ENCODE measurements at regions not wholly inside any gene's neighbourhood (a gene's known extent, or its start where the extent isn't known, plus 50 kb on each side); places are given as distances from the start of the nearest gene placed in this dataset.
"Not testable (repeated sequence)": the region's sequence is repeated elsewhere in the genome, so short reads cannot be mapped to it uniquely, and the experiment has no call there.

DNA sequence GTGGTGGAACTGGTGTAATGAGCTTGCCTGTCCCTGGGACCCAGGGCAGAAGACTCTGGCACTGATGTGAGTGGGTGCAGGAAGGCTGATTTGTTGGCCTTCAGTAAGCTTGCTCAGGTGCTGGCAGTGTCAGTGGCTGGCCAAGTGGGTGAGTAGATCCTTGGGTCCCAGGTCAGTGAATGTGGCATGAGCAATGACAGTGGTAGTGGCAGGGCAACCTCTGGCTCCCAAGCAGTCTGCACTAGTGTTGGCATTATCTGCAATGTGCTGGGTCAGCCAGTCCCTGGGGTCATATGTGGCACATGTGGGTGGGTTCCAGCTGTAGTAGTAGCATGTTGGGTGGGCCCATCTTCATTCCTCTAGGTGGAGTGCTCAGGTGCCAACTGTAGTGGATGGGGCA lies 640.9 kb upstream of the GRM3 start:
- no peak for DNase-seq

- DNase-seq, result no peak
Observed at GRCh38 chr7:85997515-85997914, 646.2 kb upstream of the GRM3 start.

DNA sequence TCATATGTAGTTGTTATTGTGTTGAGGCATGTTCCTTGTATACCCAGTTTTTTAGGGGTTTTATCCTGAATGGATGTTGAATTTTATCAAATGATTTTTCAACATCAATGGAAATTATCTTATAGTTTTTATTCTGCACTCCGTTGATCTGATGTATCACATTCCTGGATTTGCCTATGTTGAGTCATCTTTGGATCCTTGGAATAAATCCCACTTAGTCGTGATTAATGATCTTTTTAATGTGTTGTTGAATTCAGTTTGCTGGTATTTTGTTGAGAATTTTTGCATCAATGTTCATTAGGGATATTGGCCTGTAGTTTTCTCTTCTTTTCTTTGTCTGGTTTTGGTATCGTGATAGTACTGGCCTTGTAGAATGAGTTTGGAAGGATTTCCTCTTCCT lies 648.6 kb upstream of the GRM3 start:
- DNase-seq, result no peak

- no peak for DNase-seq
Observed at GRCh38 chr7:85980740-85981139, 663.0 kb upstream of the GRM3 start.

GRCh38 chr7:85974176-85974575 lies 669.5 kb upstream of the GRM3 start:
- DNase-seq, result no peak

DNA sequence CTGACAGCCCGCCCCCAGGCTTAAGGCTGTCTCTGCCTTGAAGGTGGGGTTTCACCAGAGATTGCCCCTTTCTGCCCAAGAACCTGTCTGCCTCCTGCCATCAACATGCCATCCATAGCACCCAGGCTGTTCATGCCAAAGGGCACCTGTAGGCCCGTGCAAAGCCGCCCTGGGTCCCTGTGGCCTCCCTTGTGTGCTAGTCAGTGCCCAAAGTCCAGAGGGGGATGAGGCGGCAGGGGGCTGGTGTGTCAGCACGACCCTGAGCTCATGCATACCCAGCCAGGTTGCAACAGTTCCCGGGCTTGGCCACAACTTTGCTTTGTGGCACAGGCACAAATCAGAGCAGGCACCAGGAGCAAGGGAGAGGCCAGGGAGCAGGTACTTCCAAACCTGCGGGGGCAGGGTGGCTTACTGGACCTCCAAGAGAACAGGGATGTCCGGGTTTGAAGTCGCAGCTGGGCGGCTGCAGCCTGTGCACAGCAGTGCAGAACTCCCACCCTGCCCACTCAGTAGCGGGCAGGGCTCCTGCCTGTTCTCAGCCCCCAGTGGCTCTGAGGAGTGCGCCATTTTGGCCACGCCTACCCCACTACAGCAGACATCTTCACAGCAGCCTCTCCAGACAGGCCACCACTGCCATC lies 671.1 kb upstream of the GRM3 start:
- no peak for DNase-seq

- DNase-seq, result no peak
Observed at GRCh38 chr7:85954961-85955360, 688.7 kb upstream of the GRM3 start.

GRCh38 chr7:85950871-85951270 lies 692.8 kb upstream of the GRM3 start:
- DNase-seq, result no peak

DNA sequence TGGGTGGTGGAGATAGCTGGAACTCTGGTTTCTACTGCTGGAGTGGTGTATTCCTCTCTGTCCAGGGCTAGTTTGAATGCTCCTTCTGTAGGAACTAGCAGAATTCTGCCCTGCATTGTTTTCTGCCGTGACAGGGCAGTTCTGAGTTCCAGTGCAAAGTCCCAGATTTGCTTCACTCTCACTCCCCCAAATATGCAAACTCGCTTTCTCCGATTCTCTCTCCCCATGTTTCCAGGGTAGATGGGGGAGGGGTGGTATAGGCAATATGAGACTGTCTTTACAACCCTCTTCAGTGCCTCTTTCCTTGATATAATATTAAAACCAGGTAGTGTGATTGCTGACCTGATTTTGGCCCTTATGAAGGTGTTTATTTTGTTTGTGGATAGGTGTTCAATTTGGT lies 693.3 kb upstream of the GRM3 start:
- no peak for DNase-seq

DNA sequence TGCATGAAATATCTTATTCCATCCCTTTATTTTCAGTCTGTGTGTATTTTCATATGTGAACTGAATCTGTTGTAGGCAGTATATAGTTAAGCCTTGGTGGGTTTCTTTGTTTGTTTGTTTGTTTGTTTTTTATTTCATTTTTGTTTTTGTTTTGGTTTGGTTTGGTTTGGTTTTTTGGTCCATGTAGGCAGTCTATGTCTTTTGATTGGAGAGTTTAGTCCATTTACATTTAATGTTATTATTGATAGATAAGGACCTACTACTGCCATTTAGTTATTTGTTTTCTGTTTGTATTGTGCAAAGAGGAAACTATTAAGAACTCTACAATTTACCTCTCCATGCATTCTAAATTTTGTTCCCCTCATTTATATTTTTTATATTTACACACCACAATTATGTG lies 695.9 kb upstream of the GRM3 start:
- DNase-seq, result no peak

DNA sequence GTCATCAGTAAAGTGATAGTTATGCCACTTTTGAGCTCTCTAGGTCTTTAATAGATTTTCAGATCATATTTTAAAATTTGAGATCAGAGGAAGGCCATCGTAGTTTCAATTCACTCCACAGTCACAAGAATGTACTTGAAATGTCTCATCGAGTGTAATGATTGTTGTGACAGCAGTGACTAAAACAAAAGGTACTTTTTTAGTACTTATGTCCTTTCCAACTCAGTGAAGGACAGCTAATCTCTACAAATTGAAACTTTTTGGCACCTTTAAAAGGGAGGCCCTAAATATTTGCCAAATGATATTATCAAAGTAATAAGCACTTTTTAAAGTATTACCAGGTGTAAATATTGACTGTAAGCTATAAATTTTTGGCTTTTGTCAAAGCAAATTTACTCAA lies 702.9 kb upstream of the GRM3 start:
- DNase-seq, result no peak

- DNase-seq, result no peak
Observed at GRCh38 chr7:85931919-85932318, 711.8 kb upstream of the GRM3 start.

GRCh38 chr7:85928500-85928899 lies 715.2 kb upstream of the GRM3 start:
- no peak for DNase-seq

DNA sequence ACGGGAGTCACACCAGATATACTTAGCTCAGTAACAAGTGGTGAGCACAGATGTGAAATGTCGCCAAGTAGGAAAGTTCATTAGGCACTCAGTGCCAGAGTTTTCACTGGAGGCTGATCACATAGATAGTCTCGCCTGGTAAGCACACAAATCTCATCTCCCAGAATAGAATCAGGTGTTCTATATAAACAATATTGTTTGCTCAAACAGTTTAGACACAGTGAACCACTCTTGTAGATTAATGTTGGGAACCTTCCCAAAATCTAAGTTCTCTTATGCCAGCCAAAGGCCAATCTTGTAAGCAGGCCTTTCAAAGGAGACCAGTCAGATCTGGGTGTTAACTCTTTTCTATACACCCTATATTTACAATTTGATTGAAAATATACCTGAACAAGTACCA lies 716.5 kb upstream of the GRM3 start:
- no peak for DNase-seq

GRCh38 chr7:85924062-85924461 lies 719.6 kb upstream of the GRM3 start:
- DNase-seq, result no peak

- DNase-seq, result no peak
Observed at GRCh38 chr7:85916016-85916415, 727.7 kb upstream of the GRM3 start.

DNA sequence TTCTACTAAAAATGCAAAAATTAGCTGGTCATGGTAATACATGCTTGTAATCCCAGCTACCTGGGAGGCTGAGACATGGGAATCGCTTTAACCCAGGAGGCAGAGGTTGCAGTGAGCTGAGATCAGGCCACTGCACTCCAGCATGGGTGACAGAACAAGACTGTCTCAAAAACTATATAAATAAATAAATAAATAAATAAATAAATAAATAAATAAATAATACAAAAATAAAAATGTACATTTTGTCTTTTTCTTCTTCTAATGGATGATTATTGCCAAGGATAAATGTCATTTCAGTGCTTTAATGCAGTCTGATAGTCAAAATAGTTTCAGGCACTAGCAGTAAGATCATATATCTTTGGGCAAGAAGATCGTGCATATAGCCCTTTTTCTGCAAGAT lies 727.6 kb upstream of the SEMA3D start:
- DNase-seq, result no peak

- no peak for DNase-seq
Observed at GRCh38 chr7:85908051-85908450, 721.2 kb upstream of the SEMA3D start.

- DNase-seq, result no peak
Observed at GRCh38 chr7:85897967-85898366, 711.1 kb upstream of the SEMA3D start.

- DNase-seq, result no peak
Observed at GRCh38 chr7:85896531-85896930, 709.7 kb upstream of the SEMA3D start.

- no peak for DNase-seq
Observed at GRCh38 chr7:85895835-85896234, 709.0 kb upstream of the SEMA3D start.

GRCh38 chr7:85891900-85892299 lies 705.0 kb upstream of the SEMA3D start:
- DNase-seq, result not testable (repeated sequence)

GRCh38 chr7:85890244-85890811 lies 703.5 kb upstream of the SEMA3D start:
- no peak for DNase-seq

DNA sequence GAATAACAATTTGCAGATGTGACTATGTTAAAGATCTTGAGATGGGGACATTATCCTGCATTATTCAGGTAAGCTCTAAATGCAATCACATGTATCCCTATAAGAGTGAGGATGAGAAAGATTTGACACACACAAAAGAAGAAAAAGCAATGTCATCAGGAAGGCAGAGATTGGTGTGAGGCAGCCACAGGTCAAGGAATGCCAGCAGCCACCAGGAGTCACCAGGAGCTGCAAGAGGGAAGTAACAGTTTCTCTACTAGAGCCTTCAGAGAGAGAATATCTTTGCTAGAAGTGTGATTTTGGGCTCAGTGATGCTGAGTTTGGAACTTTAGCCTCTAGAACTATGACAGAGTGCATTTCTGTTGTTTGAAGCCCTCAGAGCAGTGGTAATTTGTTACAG lies 700.3 kb upstream of the SEMA3D start:
- DNase-seq, result no peak

GRCh38 chr7:85882335-85882734 lies 695.5 kb upstream of the SEMA3D start:
- DNase-seq, result no peak

All from right forelimb (tissue), 1 donor.